Right atrium auricular region (tissue), 2 donors: ENCODE measurements at regions not wholly inside any gene's neighbourhood (a gene's known extent, or its start where the extent isn't known, plus 50 kb on each side); places are given as distances from the start of the nearest gene placed in this dataset.

Source experiments
- DNase-seq: peaks from one replicate; pipeline ENCODE4 v3.0.0-alpha.2; 2019; ENCODE audit warnings: low spot score
- H3K27ac ChIP-seq, 2 donors: fragments of 200-600 bp; sonication (generic); 1 replicate in 1 of 2; 2 replicates in 1 of 2; pipeline ENCODE4 v1.5.1; 2016 to 2019
- H3K27me3 ChIP-seq, 2 donors: fragments of 200-600 bp; sonication (generic); one replicate each; pipeline versions ENCODE4 v1.5.1 to v1.6.0; 2017 to 2019
- H3K36me3 ChIP-seq: fragments of 200-600 bp; sonication (generic); one replicate; pipeline ENCODE4 v1.5.1; 2016
- H3K4me1 ChIP-seq, 2 donors: fragments of 200-600 bp; sonication (generic); one replicate each; pipeline versions ENCODE4 v1.5.1 to v1.6.0; 2017 to 2019
- H3K4me3 ChIP-seq, 2 donors: fragments of 200-600 bp; sonication (generic); 1 replicate in 1 of 2; 2 replicates in 1 of 2; pipeline ENCODE4 v1.5.1; 2017 to 2019; ENCODE audit warnings: mild to moderate bottlenecking in 1 of 2, moderate library complexity in 1 of 2
- H3K9me3 ChIP-seq, 2 donors: fragments of 200-600 bp; sonication (generic); one replicate each; pipeline ENCODE4 v1.5.1; 2019
- TF ChIP-seq, protein P1 (sequence below), 2 donors: fragments of 200-600 bp; sonication (generic); IDR thresholded peaks; one replicate each; pipeline ENCODE4 v1.5.1; 2019; ENCODE audit warnings: antibody characterized with exemption in 2 of 2

DNA sequence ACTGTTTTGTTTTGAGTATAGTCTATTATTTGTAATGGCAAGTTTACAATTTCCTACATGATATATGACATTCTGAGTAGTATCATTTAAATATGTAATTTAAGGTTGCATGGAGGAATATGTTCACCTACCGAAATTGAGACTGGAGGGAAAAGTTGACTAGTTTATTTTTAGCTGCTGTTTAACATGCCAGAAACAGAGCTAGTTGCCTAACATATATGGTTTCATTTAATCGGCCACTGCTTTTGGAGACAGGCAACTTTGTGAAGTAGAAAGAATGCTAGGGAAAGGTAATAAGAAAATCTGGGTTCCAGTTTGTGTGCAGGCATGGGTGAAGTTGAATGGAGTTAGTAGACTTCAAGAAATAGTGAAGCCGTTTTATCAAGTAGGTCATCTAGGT lies 342.1 kb upstream of the CBLB start:
- no peaks in the 10 kb centered on the region for H3K9me3 ChIP-seq
- no peak for DNase-seq
- no peak overlapping the region for H3K27ac ChIP-seq
- H3K4me1 ChIP-seq = peaks cover 0 to 7% of the 10 kb centered on the region in 2 donors
- H3K27me3 ChIP-seq = no peaks in the 10 kb centered on the region
- H3K4me3 ChIP-seq = no peak overlapping the region
- TF ChIP-seq, protein P1, sequence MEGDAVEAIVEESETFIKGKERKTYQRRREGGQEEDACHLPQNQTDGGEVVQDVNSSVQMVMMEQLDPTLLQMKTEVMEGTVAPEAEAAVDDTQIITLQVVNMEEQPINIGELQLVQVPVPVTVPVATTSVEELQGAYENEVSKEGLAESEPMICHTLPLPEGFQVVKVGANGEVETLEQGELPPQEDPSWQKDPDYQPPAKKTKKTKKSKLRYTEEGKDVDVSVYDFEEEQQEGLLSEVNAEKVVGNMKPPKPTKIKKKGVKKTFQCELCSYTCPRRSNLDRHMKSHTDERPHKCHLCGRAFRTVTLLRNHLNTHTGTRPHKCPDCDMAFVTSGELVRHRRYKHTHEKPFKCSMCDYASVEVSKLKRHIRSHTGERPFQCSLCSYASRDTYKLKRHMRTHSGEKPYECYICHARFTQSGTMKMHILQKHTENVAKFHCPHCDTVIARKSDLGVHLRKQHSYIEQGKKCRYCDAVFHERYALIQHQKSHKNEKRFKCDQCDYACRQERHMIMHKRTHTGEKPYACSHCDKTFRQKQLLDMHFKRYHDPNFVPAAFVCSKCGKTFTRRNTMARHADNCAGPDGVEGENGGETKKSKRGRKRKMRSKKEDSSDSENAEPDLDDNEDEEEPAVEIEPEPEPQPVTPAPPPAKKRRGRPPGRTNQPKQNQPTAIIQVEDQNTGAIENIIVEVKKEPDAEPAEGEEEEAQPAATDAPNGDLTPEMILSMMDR (IDR thresholded peaks at IDR 0.05) = no peak
- no peaks in the 10 kb centered on the region for H3K36me3 ChIP-seq

DNA sequence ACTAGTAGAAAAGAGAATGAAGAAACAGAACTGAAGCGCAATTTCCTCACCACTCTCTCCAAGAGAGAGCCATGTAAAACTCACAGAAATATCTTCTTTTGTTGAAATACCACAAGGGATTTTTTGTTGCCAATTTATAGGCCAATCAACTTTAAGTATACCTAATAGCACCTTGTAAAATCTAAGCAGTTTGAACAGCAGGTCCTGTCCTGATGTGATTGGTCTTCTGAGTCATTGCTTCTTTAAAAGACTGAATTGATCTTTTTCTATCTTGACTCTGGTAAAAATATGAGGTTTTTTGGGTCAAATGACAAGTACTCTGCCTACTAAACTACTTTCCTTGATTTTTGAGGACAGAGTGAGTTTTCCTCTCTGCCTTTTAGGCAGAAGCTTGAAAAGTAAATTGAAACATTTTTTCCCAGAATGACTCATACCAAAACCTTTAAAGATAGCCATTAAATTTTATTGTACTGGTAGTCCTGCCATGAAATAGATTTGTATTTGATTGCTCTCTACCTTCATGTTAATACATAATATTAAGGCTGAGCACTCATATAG lies 343.9 kb upstream of the CBLB start:
- Histone ChIP-seq H3K27ac (no peak overlapping the region), H3K9me3 (no peaks in the 10 kb centered on the region), H3K36me3 (no peaks in the 10 kb centered on the region), H3K27me3 (no peaks in the 10 kb centered on the region), H3K4me3 (no peak overlapping the region), H3K4me1 (peaks cover 0 to 7% of the 10 kb centered on the region in 2 donors)
- TF ChIP-seq, protein P1 (IDR thresholded peaks at IDR 0.05) = no peak
- no peak for DNase-seq

DNA sequence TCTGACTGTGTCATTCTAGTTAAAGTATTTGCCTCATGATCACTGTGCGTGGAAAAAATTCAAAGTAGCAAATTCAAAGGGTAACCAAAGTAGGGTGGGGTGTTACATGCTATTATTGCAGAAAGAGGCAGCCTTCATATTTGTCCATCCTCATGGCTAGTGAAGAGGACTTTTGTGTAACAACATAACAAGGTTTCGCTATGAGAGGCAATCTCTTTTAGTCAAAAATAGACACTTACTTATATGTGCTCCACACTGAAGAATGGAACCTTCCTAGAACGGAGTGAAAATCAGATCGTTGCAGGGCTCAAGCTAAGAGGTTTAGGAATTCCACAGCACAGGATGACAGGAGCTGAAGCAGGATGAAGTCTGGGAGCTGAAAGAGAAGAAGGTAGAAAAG lies 345.1 kb upstream of the CBLB start:
- TF ChIP-seq, protein P1 (IDR thresholded peaks at IDR 0.05) = no peak
- Histone ChIP-seq H3K27me3 (no peaks in the 10 kb centered on the region), H3K9me3 (no peaks in the 10 kb centered on the region), H3K4me1 (no peaks in the 10 kb centered on the region), H3K4me3 (no peak overlapping the region), H3K36me3 (no peaks in the 10 kb centered on the region), H3K27ac (no peak overlapping the region)
- DNase-seq = no peak

DNA sequence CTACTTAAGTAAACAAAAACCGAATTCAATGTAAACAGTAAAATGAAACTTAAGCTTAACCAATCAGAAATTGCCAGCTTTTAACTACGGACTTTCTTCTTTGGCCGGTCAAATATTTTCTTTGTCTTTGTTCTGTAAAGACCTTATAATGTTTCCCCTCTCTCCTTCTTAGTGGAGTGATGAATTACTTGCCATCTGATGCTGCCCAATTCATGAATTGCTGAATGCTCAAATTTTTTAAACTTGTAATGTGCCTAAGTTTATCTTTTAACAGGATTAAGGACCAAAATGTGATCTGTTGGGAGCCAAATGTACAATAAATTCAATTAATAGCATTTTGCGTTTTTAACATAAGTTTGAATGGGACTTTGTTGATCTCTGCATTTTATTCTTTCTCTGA lies 345.8 kb upstream of the CBLB start:
- DNase-seq = no peak
- no peaks in the 10 kb centered on the region for H3K36me3 ChIP-seq
- H3K4me3 ChIP-seq = no peak overlapping the region
- TF ChIP-seq, protein P1 (IDR thresholded peaks at IDR 0.05) = no peak
- no peaks in the 10 kb centered on the region for H3K4me1 ChIP-seq
- no peaks in the 10 kb centered on the region for H3K27me3 ChIP-seq
- H3K27ac ChIP-seq = no peak overlapping the region
- peaks cover 0 to 1% of the 10 kb centered on the region in 2 donors for H3K9me3 ChIP-seq

DNA sequence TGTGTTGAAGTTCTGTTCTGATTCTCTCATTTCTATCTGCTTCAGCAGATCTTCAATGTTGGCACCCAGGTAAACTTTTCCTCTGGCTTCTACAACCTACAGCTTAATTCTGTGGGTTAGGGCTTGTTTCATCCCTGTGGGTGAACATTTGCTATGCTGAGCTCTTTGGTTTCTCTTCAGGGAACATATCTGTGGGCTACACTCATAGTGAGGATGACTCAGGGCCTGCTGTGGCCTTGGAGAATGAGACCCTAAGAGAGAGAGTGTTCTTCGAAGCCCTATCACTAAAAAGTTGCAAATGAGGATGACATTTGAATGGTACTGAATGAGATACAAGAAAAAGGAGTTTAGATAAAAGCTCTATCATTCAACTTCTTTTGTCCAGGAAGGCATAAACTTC lies 346.2 kb upstream of the CBLB start:
- no peaks in the 10 kb centered on the region for H3K27me3 ChIP-seq
- DNase-seq = no peak
- peaks cover 0 to 5% of the 10 kb centered on the region in 2 donors for H3K9me3 ChIP-seq
- H3K4me1 ChIP-seq = no peaks in the 10 kb centered on the region
- H3K27ac ChIP-seq = no peak overlapping the region
- TF ChIP-seq, protein P1 (IDR thresholded peaks at IDR 0.05) = no peak
- H3K36me3 ChIP-seq = no peaks in the 10 kb centered on the region
- no peak overlapping the region for H3K4me3 ChIP-seq

DNA sequence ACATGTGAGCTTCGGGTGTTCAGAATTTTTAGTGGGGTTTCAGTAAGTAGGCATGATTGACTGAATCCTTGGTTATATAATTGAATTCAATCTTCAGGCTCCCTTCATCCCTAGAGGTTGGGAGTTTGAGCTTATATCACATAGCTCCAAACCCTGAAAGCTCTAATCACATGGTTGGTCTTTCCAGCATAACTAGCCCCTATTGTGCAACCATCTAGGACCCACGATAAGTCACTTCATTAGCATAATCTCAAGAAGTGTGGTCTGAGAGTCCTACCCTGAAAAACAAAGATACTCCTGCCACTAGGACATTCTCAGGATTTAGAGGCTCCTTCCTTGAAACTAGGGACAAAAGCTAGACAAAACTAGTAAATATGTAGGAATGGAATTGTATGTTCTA lies 348.9 kb upstream of the CBLB start:
- no peak for DNase-seq
- no peaks in the 10 kb centered on the region for H3K4me1 ChIP-seq
- TF ChIP-seq, protein P1 (IDR thresholded peaks at IDR 0.05) = no peak
- no peak overlapping the region for H3K4me3 ChIP-seq
- H3K27me3 ChIP-seq = no peaks in the 10 kb centered on the region
- H3K27ac ChIP-seq = no peak overlapping the region
- H3K9me3 ChIP-seq = peaks cover 0 to 7% of the 10 kb centered on the region in 2 donors
- H3K36me3 ChIP-seq = no peaks in the 10 kb centered on the region
